ENCODE measurements at regions not wholly inside any gene's neighbourhood (a gene's known extent, or its start where the extent isn't known, plus 50 kb on each side); places are given as distances from the start of the nearest gene placed in this dataset.
"Not testable (repeated sequence)": the region's sequence is repeated elsewhere in the genome, so short reads cannot be mapped to it uniquely, and the experiment has no call there.

- H3K36me3 ChIP-seq (ENCODE audit: insufficient read depth, insufficient read length, low read length): no peaks in the 10 kb centered on the region
- TF ChIP-seq YY1 (IDR thresholded peaks at IDR 0.05; ENCODE audit: insufficient read depth, insufficient read length): no peak
- no peak for TF ChIP-seq SUZ12 (IDR thresholded peaks at IDR 0.05; ENCODE audit: extremely low read depth, insufficient read depth, insufficient read length)
- no peak for TF ChIP-seq ZNF274 (IDR thresholded peaks at IDR 0.05; ENCODE audit: low read depth, low read length)
- 0 out of 2 replicates have a peak, but pooled peaks cover 4% of the 10 kb centered on the region for H3K9me3 ChIP-seq (ENCODE audit: insufficient read depth, low read length)
- H3K4me3 ChIP-seq (ENCODE audit: insufficient read length, low read depth): no peak overlapping the region
- DNase-seq (ENCODE audit: low read depth, low spot score): no peak
- no peaks in the 10 kb centered on the region for H3K4me1 ChIP-seq (ENCODE audit: insufficient read depth, insufficient read length)
- no peak overlapping the region for H3K9ac ChIP-seq (ENCODE audit: insufficient read length, low read depth)
- no peaks in the 10 kb centered on the region for H3K27me3 ChIP-seq (ENCODE audit: insufficient read depth, insufficient read length)
These were observed 107.4 kb upstream of the CBLB start for GRCh38 chr3:105976196-105976595.

GRCh38 chr3:105979961-105980360 lies 111.1 kb upstream of the CBLB start:
- no peaks in the 10 kb centered on the region for H3K9me3 ChIP-seq (ENCODE audit: insufficient read depth, low read length)
- no peak for DNase-seq (ENCODE audit: low read depth, low spot score)
- H3K36me3 ChIP-seq (ENCODE audit: insufficient read depth, insufficient read length, low read length): no peaks in the 10 kb centered on the region
- no peak overlapping the region for H3K9ac ChIP-seq (ENCODE audit: insufficient read length, low read depth)
- no peak for TF ChIP-seq SUZ12 (IDR thresholded peaks at IDR 0.05; ENCODE audit: extremely low read depth, insufficient read depth, insufficient read length)
- TF ChIP-seq YY1 (IDR thresholded peaks at IDR 0.05; ENCODE audit: insufficient read depth, insufficient read length): no peak
- TF ChIP-seq ZNF274 (IDR thresholded peaks at IDR 0.05; ENCODE audit: low read depth, low read length): no peak
- no peaks in the 10 kb centered on the region for H3K27me3 ChIP-seq (ENCODE audit: insufficient read depth, insufficient read length)
- no peaks in the 10 kb centered on the region for H3K4me1 ChIP-seq (ENCODE audit: insufficient read depth, insufficient read length)
- H3K4me3 ChIP-seq (ENCODE audit: insufficient read length, low read depth): no peak overlapping the region

GRCh38 chr3:105982207-105982606 lies 113.4 kb upstream of the CBLB start:
- Histone ChIP-seq H3K27me3 (ENCODE audit: insufficient read depth, insufficient read length) (no peaks in the 10 kb centered on the region), H3K4me1 (ENCODE audit: insufficient read depth, insufficient read length) (no peaks in the 10 kb centered on the region), H3K4me3 (ENCODE audit: insufficient read length, low read depth) (no peak overlapping the region), H3K36me3 (ENCODE audit: insufficient read depth, insufficient read length, low read length) (no peaks in the 10 kb centered on the region), H3K9me3 (ENCODE audit: insufficient read depth, low read length) (no peaks in the 10 kb centered on the region), H3K9ac (ENCODE audit: insufficient read length, low read depth) (no peak overlapping the region)
- DNase-seq (ENCODE audit: low read depth, low spot score): no peak
- no peak for TF ChIP-seq ZNF274 (IDR thresholded peaks at IDR 0.05; ENCODE audit: low read depth, low read length)
- TF ChIP-seq YY1 (IDR thresholded peaks at IDR 0.05; ENCODE audit: insufficient read depth, insufficient read length): no peak
- no peak for TF ChIP-seq SUZ12 (IDR thresholded peaks at IDR 0.05; ENCODE audit: extremely low read depth, insufficient read depth, insufficient read length)

- no peak overlapping the region for H3K9ac ChIP-seq (ENCODE audit: insufficient read length, low read depth)
- H3K4me1 ChIP-seq (ENCODE audit: insufficient read depth, insufficient read length): no peaks in the 10 kb centered on the region
- TF ChIP-seq SUZ12 (IDR thresholded peaks at IDR 0.05; ENCODE audit: extremely low read depth, insufficient read depth, insufficient read length): no peak
- H3K36me3 ChIP-seq (ENCODE audit: insufficient read depth, insufficient read length, low read length): no peaks in the 10 kb centered on the region
- DNase-seq (ENCODE audit: low read depth, low spot score): no peak
- H3K9me3 ChIP-seq (ENCODE audit: insufficient read depth, low read length): no peaks in the 10 kb centered on the region
- H3K4me3 ChIP-seq (ENCODE audit: insufficient read length, low read depth): no peak overlapping the region
- no peaks in the 10 kb centered on the region for H3K27me3 ChIP-seq (ENCODE audit: insufficient read depth, insufficient read length)
These were observed 116.0 kb upstream of the CBLB start for GRCh38 chr3:105984837-105985236.

- H3K4me1 ChIP-seq (ENCODE audit: insufficient read depth, insufficient read length); H3K36me3 ChIP-seq (ENCODE audit: insufficient read depth, insufficient read length, low read length); H3K27me3 ChIP-seq (ENCODE audit: insufficient read depth, insufficient read length); H3K4me3 ChIP-seq (ENCODE audit: insufficient read length, low read depth); H3K9me3 ChIP-seq (ENCODE audit: insufficient read depth, low read length); H3K9ac ChIP-seq (ENCODE audit: insufficient read length, low read depth); DNase-seq (ENCODE audit: low read depth, low spot score): not testable (repeated sequence)
These were observed 117.5 kb upstream of the CBLB start for GRCh38 chr3:105986343-105986742.

GRCh38 chr3:105987809-105988208 lies 119.0 kb upstream of the CBLB start:
- no peak for TF ChIP-seq ZNF274 (IDR thresholded peaks at IDR 0.05; ENCODE audit: low read depth, low read length)
- TF ChIP-seq YY1 (IDR thresholded peaks at IDR 0.05; ENCODE audit: insufficient read depth, insufficient read length): no peak
- TF ChIP-seq SUZ12 (IDR thresholded peaks at IDR 0.05; ENCODE audit: extremely low read depth, insufficient read depth, insufficient read length): no peak
- Histone ChIP-seq H3K9me3 (ENCODE audit: insufficient read depth, low read length) (0 out of 2 replicates have a peak, but pooled peaks cover 4% of the 10 kb centered on the region), H3K36me3 (ENCODE audit: insufficient read depth, insufficient read length, low read length) (no peaks in the 10 kb centered on the region), H3K4me1 (ENCODE audit: insufficient read depth, insufficient read length) (no peaks in the 10 kb centered on the region), H3K9ac (ENCODE audit: insufficient read length, low read depth) (no peak overlapping the region), H3K4me3 (ENCODE audit: insufficient read length, low read depth) (no peak overlapping the region), H3K27me3 (ENCODE audit: insufficient read depth, insufficient read length) (no peaks in the 10 kb centered on the region)
- DNase-seq (ENCODE audit: low read depth, low spot score): no peak

GRCh38 chr3:105988540-105989212 lies 119.9 kb upstream of the CBLB start:
- TF ChIP-seq YY1 (IDR thresholded peaks at IDR 0.05; ENCODE audit: insufficient read depth, insufficient read length): no peak

GRCh38 chr3:105996781-105997180 lies 128.0 kb upstream of the CBLB start:
- Histone ChIP-seq H3K4me3 (ENCODE audit: insufficient read length, low read depth) (no peak overlapping the region), H3K9me3 (ENCODE audit: insufficient read depth, low read length) (0 out of 2 replicates have a peak, but pooled peaks cover 5% of the 10 kb centered on the region), H3K27me3 (ENCODE audit: insufficient read depth, insufficient read length) (no peaks in the 10 kb centered on the region), H3K9ac (ENCODE audit: insufficient read length, low read depth) (no peak overlapping the region), H3K4me1 (ENCODE audit: insufficient read depth, insufficient read length) (no peaks in the 10 kb centered on the region), H3K36me3 (ENCODE audit: insufficient read depth, insufficient read length, low read length) (no peaks in the 10 kb centered on the region)
- TF ChIP-seq YY1 (IDR thresholded peaks at IDR 0.05; ENCODE audit: insufficient read depth, insufficient read length) (no peak), ZNF274 (IDR thresholded peaks at IDR 0.05; ENCODE audit: low read depth, low read length) (no peak), SUZ12 (IDR thresholded peaks at IDR 0.05; ENCODE audit: extremely low read depth, insufficient read depth, insufficient read length) (no peak)
- no peak for DNase-seq (ENCODE audit: low read depth, low spot score)

More at GRCh38 chr3:105988540-105989212, 119.9 kb upstream of the CBLB start:
- H3K36me3 ChIP-seq (ENCODE audit: insufficient read depth, insufficient read length, low read length): no peaks in the 10 kb centered on the region
- H3K4me3 ChIP-seq (ENCODE audit: insufficient read length, low read depth): no peak overlapping the region
- no peak overlapping the region for H3K9ac ChIP-seq (ENCODE audit: insufficient read length, low read depth)
- H3K9me3 ChIP-seq (ENCODE audit: insufficient read depth, low read length): 0 out of 2 replicates have a peak, but pooled peaks cover 5% of the 10 kb centered on the region
- H3K4me1 ChIP-seq (ENCODE audit: insufficient read depth, insufficient read length): no peaks in the 10 kb centered on the region
- H3K27me3 ChIP-seq (ENCODE audit: insufficient read depth, insufficient read length): no peaks in the 10 kb centered on the region
- DNase-seq (ENCODE audit: low read depth, low spot score): no peak
